ENCODE measurements at regions not wholly inside any gene's neighbourhood (a gene's known extent, or its start where the extent isn't known, plus 50 kb on each side); places are given as distances from the start of the nearest gene placed in this dataset.

DNA sequence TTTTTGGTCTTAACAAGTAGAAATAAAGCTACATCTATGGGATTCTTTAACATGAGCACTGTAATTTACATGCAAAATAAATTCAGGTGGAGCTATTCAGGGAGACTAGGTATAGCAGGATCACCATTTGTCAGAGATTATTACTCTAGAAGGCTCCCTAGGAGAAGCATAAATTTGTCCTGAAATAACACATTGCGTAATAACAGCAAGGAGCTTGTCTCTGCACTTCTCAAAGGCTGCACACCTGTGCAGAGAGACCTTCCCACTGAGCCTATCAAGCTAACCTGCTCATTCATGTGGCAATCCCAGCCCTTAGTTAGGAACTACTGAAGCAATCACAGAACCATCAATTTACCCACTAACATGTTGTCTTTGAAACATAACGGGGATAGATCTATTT, 437.4 kb upstream of the MC4R start:
- no peak for DNase-seq

DNA sequence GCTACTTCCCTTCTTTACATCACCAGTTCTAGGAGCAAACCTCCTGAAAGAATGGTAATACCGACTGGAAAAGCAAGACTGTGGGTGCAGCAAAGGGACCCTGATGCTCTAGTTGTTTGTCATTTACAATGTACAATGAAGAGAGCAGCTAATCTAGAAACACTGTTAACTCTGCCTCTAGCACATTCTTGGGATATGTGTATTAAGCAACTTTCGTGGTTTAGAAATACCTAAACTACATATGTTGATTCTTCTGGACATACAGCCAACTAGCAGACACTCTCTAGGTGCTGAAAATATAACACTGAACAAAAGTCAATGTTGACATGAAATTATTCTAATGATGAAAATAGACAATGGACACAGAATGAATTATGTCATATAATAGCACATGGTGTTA, 440.3 kb upstream of the MC4R start:
- DNase-seq = no peak

DNA sequence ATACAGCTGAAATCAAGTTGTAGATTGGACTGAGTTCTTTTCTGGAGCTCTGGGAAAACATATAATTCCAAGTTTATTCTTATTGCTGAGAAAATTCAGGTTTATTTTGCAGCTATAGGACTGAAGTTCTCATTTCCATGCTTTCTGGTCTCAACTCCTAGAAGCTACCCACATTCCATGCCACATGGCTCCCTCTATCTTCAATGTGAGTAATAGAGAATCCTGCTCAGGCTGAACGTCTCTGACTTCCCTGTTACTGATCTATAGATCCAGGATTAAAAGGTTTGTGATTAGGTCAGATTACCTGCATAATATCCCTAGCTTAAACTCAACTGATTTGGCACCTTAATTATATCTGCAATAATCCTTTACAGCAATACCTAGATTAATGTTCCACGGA, 453.8 kb upstream of the MC4R start:
- no peak for DNase-seq

DNA sequence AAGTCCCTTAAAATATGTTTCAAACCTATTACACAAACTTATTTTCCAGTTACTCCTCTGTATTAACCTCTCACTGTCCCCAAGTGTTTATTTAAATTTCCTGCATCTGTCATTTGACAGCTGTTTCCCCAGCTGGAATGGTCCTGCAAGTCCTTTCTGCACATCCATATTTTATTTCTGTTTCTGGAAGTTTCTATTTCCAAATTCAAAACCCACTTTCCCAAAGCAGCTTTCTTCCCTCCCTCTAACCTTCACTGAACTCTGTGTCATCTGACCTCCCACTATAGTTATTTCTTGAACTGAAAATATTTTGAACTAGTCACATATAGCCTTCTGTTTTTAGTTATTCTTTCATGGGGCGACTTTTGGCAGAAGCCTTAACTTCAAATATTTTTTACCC, 459.4 kb upstream of the MC4R start:
- no peak for DNase-seq

DNA sequence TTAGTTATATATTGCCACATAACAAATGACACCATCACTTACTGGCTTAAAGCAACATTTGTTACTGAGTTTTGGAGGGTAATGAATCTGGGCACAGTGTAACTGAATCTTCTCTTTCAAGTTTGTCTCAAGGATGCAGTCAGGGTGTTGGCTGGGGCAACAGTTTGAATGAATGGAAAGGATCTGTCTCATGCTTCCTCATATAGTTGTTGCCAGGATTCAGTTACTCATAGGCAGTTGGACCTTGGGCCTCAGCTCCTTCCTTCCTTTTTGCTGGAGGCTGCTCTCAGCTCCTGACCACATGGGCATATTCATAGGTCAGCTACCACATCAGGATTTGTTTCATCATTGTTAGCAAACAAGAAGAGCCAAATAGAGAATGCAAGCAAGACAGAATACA, 466.1 kb upstream of the MC4R start:
- no peak for DNase-seq

DNA sequence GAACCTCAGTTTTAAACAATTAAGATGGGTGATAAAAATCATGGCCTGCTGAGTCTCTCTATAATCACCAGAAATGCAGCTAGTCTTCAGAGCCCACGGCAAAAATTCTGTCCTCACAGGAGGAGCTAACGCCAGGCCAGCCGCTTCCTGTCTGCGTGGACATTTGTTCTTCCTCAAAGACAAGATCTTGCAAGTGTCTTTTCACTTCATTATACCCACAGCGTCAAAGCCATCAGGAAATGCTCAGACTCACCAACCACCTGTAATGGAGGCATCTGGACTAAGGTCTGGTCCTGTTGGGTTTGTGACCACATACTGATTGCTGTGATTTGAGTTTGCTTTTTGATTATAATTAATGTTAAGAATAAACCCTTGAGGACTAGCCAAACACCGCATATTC, 473.8 kb upstream of the MC4R start:
- DNase-seq = no peak

DNA sequence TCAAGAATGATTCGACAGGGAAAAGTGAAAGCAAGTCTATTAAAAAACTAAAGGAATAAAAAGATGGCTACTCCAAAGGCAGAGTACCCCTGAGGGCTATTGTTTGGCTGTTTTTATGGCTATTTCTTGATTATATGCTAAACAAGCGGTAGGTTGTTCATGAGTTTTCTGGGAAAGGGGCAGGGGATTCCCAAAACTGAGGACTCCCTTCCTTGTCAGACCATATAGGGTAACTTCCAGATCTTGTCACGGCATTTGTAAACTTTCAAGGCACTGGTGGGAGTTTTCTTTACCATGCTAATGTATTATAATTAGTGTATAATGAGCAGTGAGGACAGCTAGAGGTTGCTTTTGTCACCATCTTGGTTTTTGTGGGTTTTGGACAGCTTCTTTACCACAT, 474.9 kb upstream of the MC4R start:
- no peak for DNase-seq

DNA sequence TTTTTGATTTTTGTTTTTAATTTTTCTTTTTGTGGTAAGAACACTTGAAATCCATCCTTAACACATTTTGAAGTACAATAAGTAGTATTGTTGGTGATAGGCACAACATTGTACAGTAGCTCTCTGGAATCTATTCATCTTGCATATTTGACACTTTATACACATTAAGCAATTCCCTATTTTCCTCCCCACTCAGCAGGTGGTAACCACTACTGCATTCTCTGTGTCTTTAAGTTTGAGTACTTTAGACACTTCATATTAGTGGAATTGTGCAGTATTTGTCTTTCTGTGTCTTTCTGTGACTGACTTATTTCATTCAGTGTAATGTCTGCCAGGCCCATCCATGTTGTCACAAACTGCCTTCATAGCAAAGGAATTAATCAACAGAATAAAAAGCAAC, 471.7 kb upstream of the CDH20 start:
- DNase-seq = no peak

DNA sequence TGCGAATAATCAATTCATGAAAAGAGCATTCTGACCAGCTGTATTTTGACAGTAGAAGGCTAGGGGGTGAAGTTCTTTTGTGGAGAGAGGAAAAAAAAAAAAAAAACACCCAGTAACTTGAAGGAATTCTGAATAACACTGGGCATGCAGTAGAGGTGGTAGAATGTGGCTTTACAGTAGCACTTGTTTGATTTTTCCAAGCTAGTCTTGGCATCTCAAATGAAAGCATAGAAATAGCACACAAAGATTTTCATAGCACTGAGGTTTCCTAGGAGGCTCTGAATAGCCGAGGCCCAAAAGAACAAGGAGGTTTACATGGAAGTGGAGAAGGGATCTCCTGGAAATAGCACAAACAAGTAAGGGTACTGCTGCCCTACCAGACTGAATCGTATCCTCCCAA, 470.2 kb upstream of the CDH20 start:
- no peak for DNase-seq

DNA sequence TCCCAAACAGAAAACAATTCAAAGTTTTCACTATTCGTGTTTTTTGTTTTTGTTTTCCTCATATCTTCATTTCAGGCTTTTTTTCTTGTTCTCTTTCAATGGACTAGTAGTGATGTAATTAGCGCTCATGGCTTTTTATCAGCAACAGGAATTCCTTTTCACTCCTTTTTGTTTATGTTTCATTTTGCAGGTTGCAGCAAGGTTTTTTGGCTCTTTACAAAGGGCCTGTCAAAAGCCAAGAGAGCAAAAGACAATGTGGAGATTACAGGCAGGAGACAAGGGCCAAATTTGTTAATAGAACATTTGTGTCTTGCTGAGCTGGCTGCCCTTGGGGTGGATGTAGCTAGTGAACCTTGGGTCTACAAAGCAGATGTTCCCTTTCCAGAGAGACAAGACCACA, 467.4 kb upstream of the CDH20 start:
- no peak for DNase-seq

DNA sequence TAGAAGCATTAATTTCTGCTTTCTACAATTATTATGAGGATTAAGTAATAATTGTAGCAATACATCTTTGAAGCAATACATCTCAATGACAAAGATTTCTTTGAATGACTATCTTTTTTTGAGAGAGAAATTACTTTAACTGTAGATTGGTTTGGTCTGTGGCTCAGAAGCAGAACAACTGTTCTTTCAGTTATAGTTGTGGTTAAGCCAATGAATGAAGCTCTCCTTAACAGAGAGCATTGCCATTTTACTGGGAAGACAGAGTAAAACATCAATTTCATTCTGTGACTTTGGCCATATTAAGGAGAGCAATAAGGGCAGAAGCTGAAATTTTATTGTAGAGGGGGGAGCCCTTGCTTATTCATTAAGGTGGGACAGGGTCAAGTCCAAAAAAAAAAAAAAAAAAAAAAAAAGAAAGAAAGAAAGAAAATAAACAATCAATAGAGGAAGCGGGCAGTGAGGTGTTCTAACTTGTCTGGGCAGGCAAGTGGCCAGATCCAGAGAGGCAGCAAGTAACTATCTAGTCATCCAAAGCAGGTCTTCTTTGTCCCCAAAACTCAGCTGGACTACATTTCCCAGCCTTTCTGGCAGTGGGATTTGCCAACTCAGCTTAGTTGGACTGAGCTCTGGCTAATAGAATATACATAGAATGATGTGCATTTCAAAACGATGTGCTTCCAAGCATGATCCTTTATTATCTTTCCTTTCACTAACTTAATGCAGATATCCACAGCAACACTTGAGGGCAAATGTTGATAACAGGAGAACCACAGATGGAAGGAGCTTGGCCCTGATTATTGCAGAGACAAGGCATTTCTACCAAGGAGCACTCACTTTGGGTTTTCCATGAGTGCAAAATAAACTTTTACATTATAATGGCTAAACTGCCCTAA, 462.7 kb upstream of the CDH20 start:
- DNase-seq = no peak

DNA sequence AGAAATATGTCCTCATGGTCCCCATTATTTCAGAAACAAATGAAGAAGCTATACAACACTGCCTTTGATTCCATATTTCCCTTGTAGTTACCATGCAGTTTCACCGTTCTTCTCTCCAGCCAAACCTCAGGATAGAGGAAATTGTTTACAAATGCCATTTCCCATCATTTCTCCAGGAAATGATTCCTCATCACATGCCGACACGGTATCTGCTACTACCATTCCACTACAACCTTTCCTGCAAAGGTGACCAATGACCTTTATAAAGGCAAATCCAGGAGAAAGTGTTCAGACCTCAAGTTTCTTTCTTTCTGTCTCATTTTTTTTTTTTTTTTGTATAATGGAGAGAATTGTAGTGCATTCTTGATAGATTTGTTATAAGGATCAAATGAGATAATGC, 460.8 kb upstream of the CDH20 start:
- DNase-seq = no peak

DNA sequence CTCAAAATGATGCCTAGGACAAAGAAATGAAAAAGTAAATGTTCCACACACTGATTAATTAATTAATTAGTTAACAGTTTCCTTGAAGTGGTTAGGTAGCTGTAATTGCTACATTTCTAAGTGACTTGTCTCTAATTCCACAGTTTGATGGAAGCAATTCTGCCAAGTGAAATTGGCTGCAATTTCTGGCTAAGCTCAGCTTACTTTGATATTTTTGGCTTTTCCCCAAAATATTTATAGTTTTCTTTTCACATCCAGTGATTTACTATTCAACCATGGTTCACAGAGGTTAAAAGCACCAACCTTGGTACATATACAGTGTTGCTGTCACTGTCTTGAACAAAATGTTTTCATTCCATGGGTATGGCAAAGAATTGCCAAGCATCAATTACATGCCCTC, 459.5 kb upstream of the CDH20 start:
- no peak for DNase-seq

DNA sequence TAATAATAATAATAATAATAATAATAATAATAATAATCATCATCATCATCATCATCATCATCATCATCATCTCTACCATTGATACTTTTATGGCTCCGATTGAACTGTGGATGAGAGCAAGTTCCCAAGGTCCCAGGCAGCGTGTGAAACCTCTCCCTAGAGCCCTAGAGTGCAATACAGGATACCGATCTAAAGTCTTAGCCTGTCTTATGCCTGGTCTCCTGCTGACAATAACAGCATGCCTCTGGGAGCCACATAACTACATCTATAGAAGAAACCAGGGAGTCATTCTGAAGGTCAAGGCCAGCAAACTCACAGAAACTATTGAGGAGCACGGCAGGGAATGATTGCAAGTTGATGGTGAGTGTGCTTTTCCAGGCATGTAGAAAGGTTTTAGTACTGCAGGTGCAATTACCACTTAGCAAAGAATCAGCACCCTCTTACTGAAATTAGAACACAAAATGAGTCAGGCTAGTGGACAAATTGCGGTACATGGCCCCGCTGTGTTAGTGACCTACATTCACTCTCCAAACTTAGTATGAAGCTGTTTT, 457.2 kb upstream of the CDH20 start:
- no peak for DNase-seq

DNA sequence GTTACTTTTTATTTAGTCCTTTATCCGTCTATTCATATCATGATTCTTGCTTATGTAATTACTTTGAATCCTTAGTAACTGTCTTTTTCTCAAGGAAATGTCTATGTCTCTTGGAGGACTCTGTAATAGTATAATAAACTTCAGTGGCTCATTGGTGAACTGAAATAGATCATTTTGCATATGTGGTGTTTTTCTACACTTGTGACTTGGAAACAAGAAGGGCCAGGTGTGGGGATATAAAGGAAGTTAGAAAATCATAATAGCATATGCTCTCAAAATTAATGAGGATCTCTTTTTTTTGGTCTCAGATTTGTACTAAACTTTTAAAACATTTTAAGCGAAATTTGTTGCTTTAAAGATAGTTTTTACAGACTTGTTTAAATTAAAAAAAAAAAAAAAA, 453.0 kb upstream of the CDH20 start:
- no peak for DNase-seq

DNA sequence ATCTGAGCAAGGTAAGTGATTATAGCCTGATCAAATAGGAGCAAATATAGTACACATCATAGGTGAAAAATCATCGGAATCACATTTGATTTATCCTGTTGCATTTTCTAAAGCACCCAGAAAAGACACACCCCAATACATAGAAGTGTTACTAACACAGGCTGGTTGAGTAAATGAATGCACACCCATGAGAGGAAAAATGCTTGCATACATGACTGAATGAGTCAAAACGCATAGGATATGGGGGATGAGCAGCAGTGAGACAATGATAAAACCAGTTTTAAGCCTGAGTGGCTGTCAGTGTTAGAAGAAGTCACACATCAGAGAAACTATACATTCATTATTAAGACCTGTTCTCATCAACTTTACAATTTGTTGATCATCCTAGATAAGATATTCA, 449.6 kb upstream of the CDH20 start:
- DNase-seq = no peak

DNA sequence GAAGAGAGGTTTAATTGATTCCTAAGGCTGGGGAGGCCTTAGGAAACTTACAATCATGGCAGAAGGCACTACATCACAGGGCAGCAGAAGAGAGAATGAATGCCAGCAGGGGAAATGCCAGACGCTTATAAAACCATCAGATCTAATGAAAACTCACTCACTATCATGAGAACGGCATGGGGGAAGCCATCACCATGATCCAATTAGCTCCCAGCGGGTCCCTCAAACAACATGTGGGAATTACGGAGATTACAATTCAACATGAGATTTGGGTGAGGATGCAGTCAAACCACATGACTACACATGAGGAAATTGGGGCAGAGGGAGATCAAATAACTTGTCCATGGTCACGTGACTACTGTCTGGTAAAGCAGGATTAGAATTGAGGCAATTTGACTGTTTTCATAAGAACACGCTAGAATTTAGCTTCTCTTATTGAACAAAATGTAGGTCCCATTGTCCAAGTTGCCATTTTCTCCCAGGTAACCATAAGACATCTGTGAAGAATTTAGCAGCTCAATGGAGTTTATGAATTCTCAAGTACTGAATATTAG, 445.1 kb upstream of the CDH20 start:
- no peak for DNase-seq

DNA sequence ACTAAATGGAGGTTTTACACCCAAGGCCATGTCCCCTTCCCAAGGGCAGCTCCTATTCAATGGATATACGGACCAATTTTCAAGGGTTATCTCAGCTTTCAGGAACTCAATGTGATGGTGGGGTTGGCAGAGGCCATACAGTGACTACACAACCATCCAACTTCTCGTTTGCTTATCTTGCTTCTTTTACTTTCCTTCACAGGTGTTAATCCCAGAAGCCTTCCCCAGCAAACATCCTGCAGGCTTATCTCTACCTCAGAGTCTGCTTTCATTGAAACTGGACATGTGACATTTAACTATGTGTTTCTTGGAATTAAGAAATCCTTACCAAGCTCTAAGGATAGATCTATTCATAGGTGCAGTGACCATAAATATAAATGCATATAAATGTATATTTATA, 443.8 kb upstream of the CDH20 start:
- DNase-seq = no peak

DNA sequence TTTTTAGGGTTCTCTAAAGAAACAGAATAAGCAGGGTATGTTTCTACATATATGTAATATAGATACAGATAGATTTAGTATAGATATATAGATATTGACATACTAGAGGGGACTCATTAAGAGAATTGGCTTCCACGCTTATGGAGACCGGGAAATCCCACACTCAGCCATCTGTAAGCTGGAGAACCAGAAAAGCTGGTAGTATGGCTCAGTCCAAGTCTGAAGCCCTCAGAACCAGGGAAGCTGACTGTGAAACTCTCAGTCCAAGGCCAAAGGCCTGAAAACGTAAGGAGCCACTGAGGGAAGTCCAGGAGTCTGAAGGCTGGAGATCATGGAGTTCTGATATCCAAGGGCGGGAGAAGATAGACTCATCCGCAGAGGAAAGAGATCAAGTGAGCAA, 441.3 kb upstream of the CDH20 start:
- no peak for DNase-seq

DNA sequence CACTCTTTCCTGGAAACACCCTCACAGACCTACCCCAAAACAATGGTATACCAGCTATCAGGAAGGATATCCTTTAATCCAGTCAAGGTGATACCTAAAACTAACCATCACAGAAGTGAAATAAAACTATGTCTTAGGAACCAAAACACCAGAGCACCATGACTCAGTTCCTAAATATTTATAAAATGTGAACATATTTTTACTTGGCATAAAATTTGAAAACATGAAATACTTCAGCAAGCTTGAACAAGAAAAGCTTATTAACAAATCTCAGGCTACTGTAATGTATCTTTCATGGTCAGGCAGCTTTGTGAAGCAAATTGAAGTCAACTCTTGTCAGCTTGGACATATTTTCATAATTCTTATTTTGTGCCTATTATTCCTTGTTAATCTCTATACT, 440.8 kb upstream of the CDH20 start:
- no peak for DNase-seq

DNA sequence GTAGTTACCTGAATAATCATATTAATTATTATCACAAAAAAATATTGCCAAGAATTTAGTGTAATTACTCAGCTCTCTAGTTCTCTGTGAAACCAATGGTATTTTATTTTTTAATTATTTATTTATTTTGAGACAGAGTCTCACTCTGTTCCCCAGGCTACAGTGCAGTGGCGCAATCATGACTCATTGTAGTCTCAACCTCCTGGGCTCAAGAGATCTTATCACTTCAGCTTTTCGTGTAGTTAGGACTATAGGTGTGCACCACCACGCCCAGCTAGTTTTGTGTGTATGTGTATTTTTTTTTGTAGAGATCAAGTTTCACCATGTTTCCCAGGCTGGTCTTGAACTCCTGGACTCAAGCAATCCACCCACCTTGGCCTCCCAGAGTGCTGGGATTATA, 440.4 kb upstream of the CDH20 start:
- DNase-seq = no peak

DNA sequence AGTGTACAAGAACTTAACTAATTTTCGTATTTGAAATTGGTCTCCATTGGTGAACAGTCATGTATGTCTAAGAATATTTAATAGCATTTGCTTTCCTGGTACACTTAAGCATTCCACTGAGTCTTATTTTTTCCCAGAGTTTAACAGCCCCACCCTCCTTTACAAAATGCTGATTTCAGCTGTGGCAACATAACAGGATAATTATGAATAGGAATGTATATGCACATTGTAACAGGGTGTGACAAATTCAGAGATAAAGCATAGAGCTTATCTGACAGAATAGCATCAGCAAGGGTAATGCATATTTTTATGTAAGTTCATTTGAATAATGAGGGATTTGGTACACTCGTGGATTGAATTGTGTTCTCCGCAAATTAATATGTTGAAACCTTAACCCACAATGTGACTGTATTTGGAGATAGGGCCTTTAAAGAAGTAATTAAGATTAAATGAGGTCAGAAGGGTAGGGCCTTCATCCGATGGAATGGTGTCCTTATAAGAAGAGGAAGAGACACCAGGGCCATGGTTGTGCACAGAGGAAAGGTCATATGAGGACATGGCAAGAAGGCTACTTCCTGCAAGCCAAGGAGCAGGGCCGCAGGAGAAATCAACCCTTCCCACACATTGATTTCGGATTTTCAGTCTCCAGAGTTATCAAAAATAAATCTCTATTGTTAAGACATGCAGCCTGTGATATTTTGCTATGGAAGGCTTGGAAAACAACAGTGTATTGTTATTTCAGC, 439.7 kb upstream of the CDH20 start:
- DNase-seq = no peak

DNA sequence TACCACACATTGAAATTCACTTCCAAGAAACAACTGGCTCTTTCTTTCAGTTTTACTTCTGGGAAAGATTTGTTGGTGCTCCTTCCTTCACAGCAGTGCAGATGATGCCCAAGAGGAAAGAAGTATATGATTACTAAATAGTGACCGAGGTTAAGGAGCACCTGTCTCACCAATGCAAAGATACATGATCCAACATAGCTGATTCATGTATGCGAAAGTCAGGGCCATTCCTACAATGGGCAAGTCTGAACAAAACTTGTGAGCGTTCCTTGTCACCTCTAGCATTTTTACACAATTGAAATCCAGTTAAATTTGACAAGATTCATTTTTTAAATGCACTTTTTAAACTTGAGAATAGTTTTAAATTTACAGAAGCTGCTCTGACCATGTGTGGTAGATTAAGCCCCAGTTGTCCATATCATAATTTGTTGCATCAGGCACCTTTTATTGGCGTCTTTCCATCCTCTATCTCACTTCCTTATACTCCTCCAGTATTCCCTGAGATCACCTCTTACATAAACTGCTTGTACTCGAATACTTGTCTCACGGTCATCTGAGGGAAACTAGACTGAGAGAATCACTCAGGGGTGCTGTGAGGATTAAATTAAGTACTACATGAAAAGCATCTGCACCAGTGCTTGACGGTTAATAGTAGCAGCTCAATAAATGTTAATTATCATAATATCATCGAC, 438.8 kb upstream of the CDH20 start:
- DNase-seq = no peak
